HG02981 (cell line): ENCODE measurements at regions not wholly inside any gene's neighbourhood (a gene's known extent, or its start where the extent isn't known, plus 50 kb on each side); places are given as distances from the start of the nearest gene placed in this dataset.

Experiments
- ATAC-seq: cut with Tn5 transposase; IDR thresholded peaks from one replicate; pipeline ENCODE4 v1.9.1; 2021; ENCODE audit warnings: mild to moderate bottlenecking, moderate library complexity; ENCODE audit not compliant: unreplicated experiment

DNA sequence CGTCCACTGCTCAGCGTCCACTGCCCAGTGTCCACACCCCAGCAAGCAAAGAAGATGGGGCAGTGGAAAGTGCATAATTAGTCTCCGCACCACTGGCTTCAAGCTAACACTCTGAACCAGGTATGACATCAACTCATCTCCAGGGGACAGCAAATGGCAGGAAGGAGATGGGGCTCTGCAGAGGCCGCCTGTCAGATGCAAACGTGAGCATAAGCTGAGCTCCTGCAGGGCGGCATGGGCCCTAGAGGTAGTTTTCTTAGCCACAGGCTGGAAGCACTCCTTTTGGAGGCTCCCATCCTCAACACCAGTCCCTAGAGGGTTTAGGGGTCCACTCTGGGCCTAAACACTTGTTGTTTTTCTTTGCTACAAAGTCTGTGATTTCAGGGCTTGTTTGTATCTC, 335.8 kb upstream of the MKI67 start:
- ATAC-seq, result no peak

DNA sequence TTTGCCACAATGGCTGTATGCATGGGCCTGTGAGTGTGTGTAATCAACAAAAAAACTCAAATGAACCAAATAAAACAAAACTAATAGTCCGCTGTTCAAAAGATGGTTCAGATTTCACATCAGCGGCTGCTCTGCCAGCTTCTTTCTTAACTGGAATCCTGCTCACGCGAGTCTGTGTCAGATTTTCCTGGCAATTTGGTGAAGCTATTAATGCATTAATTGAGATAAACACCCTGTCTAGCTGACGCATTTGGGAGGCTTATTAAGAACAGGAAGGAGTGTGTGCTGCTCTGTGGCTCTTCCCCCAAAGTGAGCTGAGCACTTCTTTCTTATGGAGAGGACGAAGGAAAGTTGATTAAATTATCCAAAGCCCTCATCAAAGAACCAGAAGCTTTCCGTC, 336.6 kb upstream of the MKI67 start:
- ATAC-seq, result no peak

GRCh38 chr10:128463991-128464760, 338.0 kb upstream of the MKI67 start:
- ATAC-seq, result no peak

DNA sequence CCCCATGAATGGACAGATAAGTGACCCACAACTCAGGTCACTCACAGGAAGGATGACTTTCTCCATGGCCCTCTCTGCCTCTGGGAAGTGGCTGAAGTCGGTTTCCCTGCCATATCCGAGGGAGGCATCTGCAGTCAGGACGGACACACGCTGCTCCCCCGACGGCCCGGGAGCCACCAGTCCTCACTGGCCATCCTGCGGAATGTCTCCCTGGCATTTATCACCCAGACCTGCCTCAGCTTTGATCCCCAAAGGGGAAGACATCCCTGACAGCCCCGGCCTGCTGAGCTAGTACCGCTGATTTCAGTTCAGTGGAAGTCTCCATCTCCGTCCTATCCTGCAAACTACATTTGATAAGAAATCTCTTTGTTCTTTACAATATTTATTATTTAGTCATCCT, 339.5 kb upstream of the MKI67 start:
- ATAC-seq, result no peak

GRCh38 chr10:128466831-128467371, 340.7 kb upstream of the MKI67 start:
- ATAC-seq, result no peak

- no peak for ATAC-seq
Observed at GRCh38 chr10:128468462-128468861, 342.2 kb upstream of the MKI67 start.

GRCh38 chr10:128469515-128469914, 343.3 kb upstream of the MKI67 start:
- no peak for ATAC-seq

GRCh38 chr10:128470321-128470965, 344.2 kb upstream of the MKI67 start:
- no peak for ATAC-seq

DNA sequence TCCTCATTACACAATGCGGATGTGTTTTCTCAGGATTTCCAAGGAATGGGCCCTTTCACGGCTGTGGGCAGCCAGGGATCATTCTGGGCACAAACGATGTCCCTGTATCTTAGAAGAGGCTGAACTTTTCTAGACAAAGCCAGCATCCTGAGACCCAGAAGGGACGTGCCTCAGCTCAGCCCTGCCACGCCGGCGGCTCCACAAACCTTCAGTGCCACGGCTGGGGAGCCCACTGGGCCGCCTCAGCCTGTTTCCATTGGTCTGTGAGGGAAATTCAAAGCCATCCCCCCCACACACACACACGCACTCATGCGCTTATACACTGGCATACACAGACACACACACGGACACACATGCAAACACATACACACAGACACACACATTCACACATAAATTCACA, 344.9 kb upstream of the MKI67 start:
- no peak for ATAC-seq

GRCh38 chr10:128472196-128472595, 346.0 kb upstream of the MKI67 start:
- no peak for ATAC-seq

DNA sequence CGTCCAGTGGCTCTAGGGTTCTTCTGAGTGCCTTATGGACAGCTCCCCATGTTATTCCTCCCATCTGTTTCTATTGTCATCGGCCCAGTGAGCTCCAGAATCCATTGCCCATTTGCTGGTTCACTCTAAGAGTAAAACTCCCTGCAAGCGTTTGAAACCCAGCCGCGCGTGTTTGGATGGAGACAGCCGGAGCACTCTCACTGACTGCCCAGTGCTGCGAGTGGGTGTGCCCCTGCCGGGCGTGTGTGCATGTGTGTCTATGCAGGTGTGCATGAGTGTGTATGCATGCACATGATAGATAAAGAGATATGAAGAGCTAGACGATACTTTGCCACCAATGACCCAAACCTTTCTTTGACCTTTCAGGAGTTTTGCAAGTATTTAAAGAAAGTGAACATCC, 347.2 kb upstream of the MKI67 start:
- no peak for ATAC-seq

DNA sequence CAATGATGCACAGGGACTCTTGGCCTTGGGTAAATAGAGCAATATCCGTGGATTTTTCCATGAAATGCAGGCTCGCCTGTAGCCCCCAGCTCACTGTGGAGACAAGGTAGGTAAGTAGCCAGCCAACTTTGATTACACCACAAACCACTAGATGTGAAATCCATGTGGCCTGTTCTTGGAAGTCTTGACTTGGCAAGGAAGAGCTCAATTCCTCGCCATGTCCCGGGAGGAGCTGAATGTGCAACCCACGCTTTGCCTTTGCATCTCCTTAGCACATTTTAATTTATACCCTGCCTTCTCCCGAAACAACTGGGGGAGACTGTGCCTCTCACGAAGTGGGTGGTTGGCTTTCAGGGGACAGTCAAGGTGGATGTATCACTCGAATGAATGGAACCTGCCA, 347.7 kb upstream of the MKI67 start:
- ATAC-seq, result no peak

DNA sequence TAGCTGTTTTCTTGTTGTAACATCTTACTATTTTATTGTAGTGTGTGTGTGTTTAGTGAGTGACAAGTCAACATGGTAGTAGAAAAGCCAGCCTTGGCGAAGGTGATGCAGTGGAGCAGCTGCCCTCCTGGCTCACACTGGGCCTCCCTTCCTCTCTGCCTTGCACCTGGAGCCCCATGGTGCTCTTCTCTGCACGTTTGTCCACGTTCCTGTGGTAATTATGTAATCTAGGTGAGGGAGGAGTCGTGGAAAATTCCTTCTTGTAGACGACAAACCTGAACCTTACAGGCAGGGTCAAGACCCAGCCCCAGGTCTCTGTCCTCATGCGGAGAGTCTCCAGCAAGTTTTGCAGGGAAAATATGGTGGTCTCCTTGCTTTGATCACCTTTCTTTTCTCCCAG, 348.3 kb upstream of the MKI67 start:
- ATAC-seq, result no peak

DNA sequence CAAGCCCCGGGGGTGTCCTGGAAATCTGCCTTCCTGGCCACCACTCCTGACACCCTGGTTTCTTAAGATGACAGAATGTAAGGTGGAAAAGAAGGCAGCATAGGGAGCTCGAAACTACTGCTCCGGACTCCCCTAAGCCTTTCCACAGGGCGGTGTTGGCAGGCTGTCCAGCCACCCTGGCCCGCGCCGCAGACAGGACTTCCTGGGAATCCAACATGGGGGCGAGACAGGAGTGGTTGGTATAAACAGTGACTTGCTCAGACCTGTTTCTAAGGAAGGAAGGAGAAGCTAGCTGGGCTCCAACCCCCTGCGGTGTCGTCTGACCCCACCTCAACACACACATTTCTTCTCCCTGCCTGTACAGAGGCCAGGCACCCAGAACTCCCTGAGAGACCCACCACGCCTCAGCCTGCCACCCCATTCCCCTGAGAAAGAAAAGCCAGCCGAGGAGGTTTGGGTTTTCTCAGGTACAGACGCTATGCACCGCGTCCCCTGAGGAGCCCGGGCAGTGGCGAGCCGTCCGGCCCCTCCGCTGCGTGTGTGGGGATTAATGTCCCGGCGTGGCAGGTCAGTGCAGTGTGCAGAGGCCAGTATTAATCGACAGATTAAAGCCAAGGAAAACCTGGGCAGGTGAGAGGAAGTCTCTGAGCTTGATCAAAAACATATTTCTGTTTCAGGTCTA, 349.6 kb upstream of the MKI67 start:
- no peak for ATAC-seq

DNA sequence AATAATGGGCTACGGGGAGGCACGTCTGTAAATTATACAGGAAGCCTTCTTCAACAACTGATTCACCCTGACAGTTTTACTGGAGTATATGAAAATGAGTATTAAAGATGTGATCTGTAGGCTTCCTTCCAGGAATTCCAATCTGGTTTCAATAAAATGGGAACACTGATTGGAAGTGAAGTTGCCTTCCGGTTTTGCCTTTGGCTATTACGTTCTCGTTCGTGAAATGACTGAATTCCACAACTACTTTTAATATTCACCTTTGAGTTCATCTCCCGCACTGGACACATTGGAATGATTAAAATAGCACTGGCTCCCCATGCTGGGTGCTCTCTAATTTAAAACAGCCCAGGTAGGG, 350.1 kb upstream of the MKI67 start:
- ATAC-seq, result no peak

DNA sequence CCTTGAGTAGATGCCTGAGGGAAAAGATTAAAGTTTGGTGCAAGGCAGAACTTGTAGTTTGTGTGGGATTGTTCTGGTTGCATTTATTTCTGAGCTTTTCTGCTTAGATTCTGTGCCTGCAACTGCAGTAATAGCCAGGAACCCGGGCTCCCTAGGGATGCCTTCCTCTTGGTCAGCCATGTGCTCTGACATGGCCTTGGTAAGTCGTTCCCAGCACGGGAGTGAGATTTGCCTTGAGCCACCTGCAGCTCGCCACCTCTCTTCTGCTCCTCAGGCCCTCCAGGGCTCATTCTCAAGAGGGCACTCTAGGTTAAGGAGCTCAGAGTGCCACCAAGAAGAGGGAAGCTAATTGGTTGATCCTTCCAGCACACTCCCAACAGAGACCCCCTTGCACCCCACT, 350.6 kb upstream of the MKI67 start:
- ATAC-seq, result no peak

DNA sequence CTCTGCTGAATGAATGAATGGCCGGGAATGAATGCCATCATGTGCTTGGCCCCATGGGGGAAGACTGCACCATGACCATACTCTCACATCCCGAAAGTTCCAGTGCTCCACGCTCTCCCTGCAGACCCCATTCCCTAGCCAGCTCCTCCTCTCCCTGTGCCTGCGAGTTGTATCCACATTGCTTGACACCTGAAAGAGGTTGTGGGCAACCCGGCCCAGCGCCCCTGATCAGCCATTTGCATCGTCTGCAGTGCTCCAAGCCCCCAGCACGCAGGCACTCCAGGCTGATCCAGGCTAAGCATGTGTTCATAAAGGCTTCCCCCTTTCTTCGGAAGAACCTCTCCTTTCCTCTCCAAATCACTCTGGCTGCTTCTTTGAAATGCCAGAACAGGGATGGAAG, 354.4 kb upstream of the MKI67 start:
- ATAC-seq, result no peak

DNA sequence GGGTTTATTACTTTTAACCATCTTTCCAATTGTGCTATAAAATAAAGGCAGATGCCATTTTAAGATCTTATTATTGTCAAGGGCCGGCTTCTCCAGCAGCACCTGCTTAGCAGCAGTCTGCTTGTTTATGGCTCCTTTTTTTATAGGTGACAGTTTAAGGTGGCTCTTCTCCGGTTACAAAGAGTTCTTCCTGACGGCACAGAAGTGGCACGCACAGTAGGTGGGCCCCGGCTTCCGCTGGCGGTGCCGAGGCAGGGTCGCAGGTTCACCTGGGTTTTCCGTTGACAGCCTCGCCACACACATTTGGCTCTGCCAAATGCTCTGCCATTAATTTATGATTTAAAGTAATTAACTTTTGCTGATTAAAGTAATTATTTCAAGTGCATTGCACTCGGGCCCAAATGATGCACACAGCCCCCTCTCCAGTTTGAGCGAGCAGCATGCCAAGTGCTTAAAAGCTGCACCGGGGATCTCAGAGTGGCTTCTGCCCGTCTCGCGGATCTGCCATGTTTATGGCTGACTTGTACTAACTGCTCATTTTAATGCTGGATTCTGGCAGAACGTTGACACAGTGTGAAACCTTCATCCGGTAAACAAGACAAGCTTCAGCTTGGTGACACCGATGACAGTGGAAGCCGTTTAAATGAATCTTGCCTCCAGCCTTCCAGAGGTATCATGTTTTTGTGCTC, 355.1 kb upstream of the MKI67 start:
- no peak for ATAC-seq

DNA sequence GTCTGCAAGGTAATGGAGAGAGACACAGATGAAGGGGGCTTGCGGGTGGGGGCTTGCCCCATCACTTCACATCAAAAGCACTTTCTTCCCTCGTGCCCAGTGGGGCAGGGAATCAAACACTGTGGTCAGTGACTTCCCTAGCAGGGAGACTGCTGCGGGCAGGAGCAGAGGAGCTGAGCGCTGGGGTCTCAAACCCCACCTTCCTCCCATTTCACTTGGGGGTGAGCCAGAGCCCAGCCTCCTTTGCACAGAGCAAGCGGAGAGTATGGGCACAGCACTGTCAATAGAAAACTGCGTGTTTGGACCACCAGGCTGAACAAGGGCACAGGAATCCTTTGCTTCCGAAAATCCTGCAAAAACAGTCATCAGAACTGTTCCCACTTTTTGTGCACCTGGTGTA, 355.8 kb upstream of the MKI67 start:
- no peak for ATAC-seq

DNA sequence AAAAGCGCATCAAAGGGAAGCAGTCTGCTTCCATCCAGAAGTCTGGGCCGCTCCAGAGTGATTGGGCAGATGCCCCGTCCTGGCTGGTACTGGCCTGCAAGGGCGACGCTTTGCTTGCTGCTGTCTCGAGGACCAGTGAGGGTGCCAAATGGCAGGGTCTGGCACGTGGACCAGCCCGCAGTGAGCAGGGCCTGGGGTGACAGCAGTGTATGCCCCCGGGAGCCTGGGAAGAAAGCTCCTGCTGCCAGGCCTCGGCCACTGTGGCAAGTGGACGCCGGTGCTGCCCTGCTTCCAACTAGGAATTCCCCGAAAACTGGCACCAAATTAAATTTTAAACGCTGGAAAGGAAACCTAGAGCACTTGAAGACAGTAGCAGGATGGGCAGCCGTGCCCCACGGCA, 357.0 kb upstream of the MKI67 start:
- no peak for ATAC-seq

GRCh38 chr10:128484041-128484440, 357.8 kb upstream of the MKI67 start:
- ATAC-seq, result no peak
